Endothelial cell of umbilical vein (primary cell): ENCODE measurements at regions not wholly inside any gene's neighbourhood (a gene's known extent, or its start where the extent isn't known, plus 50 kb on each side); places are given as distances from the start of the nearest gene placed in this dataset.

Experiments
- BruUV-seq: library from RNA; stranded (reverse); fragments of 400-500 nt; replicated peaks from 2 replicates; lab custom pipeline; 2021; lab: Mats Ljungman, UMichigan
- CTCF ChIA-PET: fragments of 300-600, 350-600 bp; sonication (Branson Sonifier 250); formaldehyde crosslinking; loops from one replicate; lab custom pipeline; 2021; ENCODE audit warnings: antibody characterized with exemption, inconsistent platforms; lab: Charles Lee
- POLR2A ChIA-PET: fragments of 300-600, 350-600 bp; sonication (Branson Sonifier 250); formaldehyde crosslinking; loops from one replicate; lab custom pipeline; 2021; ENCODE audit warnings: antibody characterized with exemption, inconsistent platforms; lab: Charles Lee
- DNase-seq: peaks from one replicate; pipeline ENCODE4 v3.0.0-alpha.2; 2011; ENCODE audit warnings: low read depth, low spot score
- FAIRE-seq: peaks from 2 replicates; lab custom pipeline; 2011; peaks lifted over from hg19 to GRCh38; lab: Jason Lieb, UNC
- H2AFZ ChIP-seq: 2 replicates; pipeline ENCODE4 v1.6.0; 2012; ENCODE audit warnings: low read depth, low read length, control low read depth, inconsistent platforms
- H3K27ac ChIP-seq: 2 replicates; pipeline ENCODE4 v1.5.1; 2011; ENCODE audit warnings: low read depth, mild to moderate bottlenecking, control low read depth, low read length, moderate library complexity; ENCODE audit not compliant: insufficient read depth
- H3K27me3 ChIP-seq, 2 experiments: 2 replicates each; pipeline versions ENCODE4 v1.6.0 to v1.6.1; 2011; ENCODE audit warnings: low read length in 2 of 2, mixed read lengths in 1 of 2; ENCODE audit not compliant: control insufficient read depth in 2 of 2, insufficient read depth in 2 of 2
- H3K36me3 ChIP-seq, 2 experiments: 2 replicates in 1 of 2; 3 replicates in 1 of 2; pipeline ENCODE4 v1.5.1; 2011; ENCODE audit warnings: low read length in 2 of 2, mild to moderate bottlenecking in 1 of 2, moderate library complexity in 1 of 2; ENCODE audit not compliant: control insufficient read depth in 2 of 2, insufficient read depth in 2 of 2; ENCODE audit errors: extremely low read depth in 1 of 2
- H3K4me1 ChIP-seq: 3 replicates; pipeline ENCODE4 v1.5.1; 2011; ENCODE audit warnings: mild to moderate bottlenecking, low read length; ENCODE audit not compliant: control insufficient read depth, insufficient read depth; ENCODE audit errors: extremely low read depth
- H3K4me2 ChIP-seq: 2 replicates; pipeline ENCODE4 v1.6.1; 2011; ENCODE audit warnings: low read length, control low read depth, mixed read lengths; ENCODE audit not compliant: insufficient read depth
- H3K4me3 ChIP-seq, 3 experiments: fragments of 200-600 bp in 1 of 3; sonication (generic), shearing (Covaris generic) in 1 of 3; replicated peaks in 1 of 3; 2 replicates each; pipeline ENCODE4 v1.5.1; 2011 to 2016; ENCODE audit warnings: control low read depth in 3 of 3, low read length in 3 of 3, mild to moderate bottlenecking in 2 of 3, inconsistent platforms in 1 of 3, low read depth in 1 of 3, moderate library complexity in 1 of 3; ENCODE audit not compliant: insufficient read depth in 1 of 3
- H3K79me2 ChIP-seq: 2 replicates; pipeline ENCODE4 v1.6.0; 2012; ENCODE audit warnings: low read length, inconsistent platforms; ENCODE audit not compliant: control insufficient read depth, insufficient read depth
- H3K9ac ChIP-seq: replicated peaks from 2 replicates; pipeline ENCODE3; 2011; ENCODE audit warnings: low read length, control low read depth; ENCODE audit not compliant: insufficient read depth; ENCODE audit errors: extremely low read depth
- H3K9me1 ChIP-seq: replicated peaks from 3 replicates; pipeline ENCODE4 v1.6.0; 2011; ENCODE audit warnings: mild to moderate bottlenecking, low read length; ENCODE audit not compliant: control insufficient read depth, insufficient read depth; ENCODE audit errors: extremely low read depth
- H3K9me3 ChIP-seq: replicated peaks from 2 replicates; pipeline ENCODE4 v1.5.1; 2012; ENCODE audit warnings: low read length, inconsistent platforms; ENCODE audit not compliant: control insufficient read depth, insufficient read depth
- H4K20me1 ChIP-seq: replicated peaks from 2 replicates; pipeline ENCODE3; 2011; ENCODE audit warnings: mild to moderate bottlenecking, low read length; ENCODE audit not compliant: control insufficient read depth, insufficient read depth; ENCODE audit errors: extremely low read depth
- EZH2 ChIP-seq: IDR thresholded peaks from 2 replicates; pipeline ENCODE4 v1.6.1; 2012; ENCODE audit warnings: borderline replicate concordance, low read depth, mild to moderate bottlenecking, moderate library complexity, low read length, inconsistent platforms; ENCODE audit not compliant: severe bottlenecking
- FOS ChIP-seq: IDR thresholded peaks from 2 replicates; pipeline ENCODE4 v1.6.1; 2011; ENCODE audit warnings: mild to moderate bottlenecking, low read length, moderate library complexity, borderline replicate concordance; ENCODE audit not compliant: insufficient read depth
- GATA2 ChIP-seq: IDR thresholded peaks from 2 replicates; pipeline ENCODE4 v1.7.0; 2011; ENCODE audit warnings: low read depth, mild to moderate bottlenecking, moderate library complexity, mixed read lengths, low read length; ENCODE audit not compliant: insufficient read length, insufficient read depth
- JUN ChIP-seq: IDR thresholded peaks from 2 replicates; pipeline ENCODE4 v1.6.1; 2011; ENCODE audit warnings: borderline replicate concordance, low read depth; ENCODE audit not compliant: insufficient read length, insufficient read depth
- MAX ChIP-seq: IDR thresholded peaks from 2 replicates; pipeline ENCODE4 v1.6.1; 2011; ENCODE audit not compliant: insufficient read depth, insufficient read length
- MYC ChIP-seq: IDR thresholded peaks from one replicate; pipeline ENCODE4 v1.6.1; 2011; ENCODE audit warnings: mild to moderate bottlenecking, low read depth, low read length
- POLR2A ChIP-seq: IDR thresholded peaks from 2 replicates; pipeline ENCODE4 v1.6.1; 2012; ENCODE audit warnings: low read depth, mild to moderate bottlenecking, control low read depth, low read length
- POLR2AphosphoS5 ChIP-seq: IDR thresholded peaks from 2 replicates; pipeline ENCODE4 v1.6.1; 2012; ENCODE audit warnings: low read depth, mild to moderate bottlenecking, control low read depth, low read length, moderate library complexity; ENCODE audit not compliant: insufficient read depth
- dilution Hi-C: fragments of 300-500 bp; cut with MboI; formaldehyde crosslinking; loops from one replicate; pipeline ENCODE4 v1.15.0; 2019; ENCODE audit warnings: low sequenced_read_pairs; ENCODE audit not compliant: extremely low pct_ligation_motif_present
- intact Hi-C: fragments of 100-400 bp; cut with micrococcal nuclease; formaldehyde crosslinking; loops from one replicate; pipeline ENCODE4 v1.10.0; 2022
- TF ChIP-seq, protein P1 (sequence below), 2 donors: IDR thresholded peaks; 1 replicate in 1 of 2; 2 replicates in 1 of 2; pipeline ENCODE4 v1.5.1; 2011; ENCODE audit warnings: low read length in 2 of 2, mild to moderate bottlenecking in 2 of 2, moderate library complexity in 2 of 2, control low read depth in 1 of 2, inconsistent platforms in 1 of 2, low read depth in 1 of 2; ENCODE audit not compliant: insufficient read depth in 1 of 2; ENCODE audit errors: extremely low read depth in 1 of 2

DNA sequence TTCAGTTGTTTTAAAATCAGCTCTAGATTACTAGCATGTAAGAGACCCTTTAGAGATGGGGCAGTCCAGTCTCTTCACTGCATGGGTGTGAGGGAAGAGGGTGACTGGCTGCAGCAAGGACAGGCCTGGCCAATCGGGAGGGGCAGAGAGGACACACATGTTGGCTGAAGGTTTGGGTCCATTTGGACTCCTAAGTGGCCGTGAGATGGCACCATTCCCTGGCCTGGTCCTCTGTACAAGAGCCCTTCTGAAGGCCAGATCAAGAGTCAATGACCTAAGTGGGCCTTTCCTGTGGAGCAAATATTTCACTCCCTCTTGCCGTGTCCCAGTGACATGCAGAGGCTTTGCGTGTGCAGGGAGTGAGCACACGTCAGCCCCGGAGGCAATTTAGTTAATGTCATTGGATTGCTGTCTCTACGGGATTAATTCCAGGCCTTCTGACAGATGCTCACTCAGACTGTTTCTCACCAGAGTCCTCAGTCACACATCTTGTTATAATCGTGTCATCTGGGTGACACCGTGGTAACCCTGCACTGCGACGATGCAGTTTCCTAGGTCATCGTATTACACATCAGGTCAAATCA, 613.0 kb downstream of the NPHP4 start:
- H3K27ac ChIP-seq = no peak overlapping the region
- H3K9ac ChIP-seq = no peak overlapping the region
- H2AFZ ChIP-seq = no peak overlapping the region
- ChIA-PET CTCF (no interaction called here), POLR2A (no interaction called here)
- no peaks in the 10 kb centered on the region for H3K79me2 ChIP-seq
- no peak overlapping the region for H3K4me3 ChIP-seq
- no peaks in the 10 kb centered on the region for H3K27me3 ChIP-seq
- intact Hi-C loops (no loop called here), dilution Hi-C loops (no loop called here)
- H3K9me3 ChIP-seq = peaks cover 4% of the 10 kb centered on the region
- no peak for TF ChIP-seq JUN
- no peak for TF ChIP-seq MAX
- TF ChIP-seq, protein P1, sequence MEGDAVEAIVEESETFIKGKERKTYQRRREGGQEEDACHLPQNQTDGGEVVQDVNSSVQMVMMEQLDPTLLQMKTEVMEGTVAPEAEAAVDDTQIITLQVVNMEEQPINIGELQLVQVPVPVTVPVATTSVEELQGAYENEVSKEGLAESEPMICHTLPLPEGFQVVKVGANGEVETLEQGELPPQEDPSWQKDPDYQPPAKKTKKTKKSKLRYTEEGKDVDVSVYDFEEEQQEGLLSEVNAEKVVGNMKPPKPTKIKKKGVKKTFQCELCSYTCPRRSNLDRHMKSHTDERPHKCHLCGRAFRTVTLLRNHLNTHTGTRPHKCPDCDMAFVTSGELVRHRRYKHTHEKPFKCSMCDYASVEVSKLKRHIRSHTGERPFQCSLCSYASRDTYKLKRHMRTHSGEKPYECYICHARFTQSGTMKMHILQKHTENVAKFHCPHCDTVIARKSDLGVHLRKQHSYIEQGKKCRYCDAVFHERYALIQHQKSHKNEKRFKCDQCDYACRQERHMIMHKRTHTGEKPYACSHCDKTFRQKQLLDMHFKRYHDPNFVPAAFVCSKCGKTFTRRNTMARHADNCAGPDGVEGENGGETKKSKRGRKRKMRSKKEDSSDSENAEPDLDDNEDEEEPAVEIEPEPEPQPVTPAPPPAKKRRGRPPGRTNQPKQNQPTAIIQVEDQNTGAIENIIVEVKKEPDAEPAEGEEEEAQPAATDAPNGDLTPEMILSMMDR (IDR thresholded peaks at IDR 0.05; ENCODE audit: extremely low read depth in 1 of 2, insufficient read depth in 1 of 2, low read depth in 1 of 2, low read length in 2 of 2) = no peak
- no peak for TF ChIP-seq POLR2AphosphoS5
- TF ChIP-seq POLR2A = no peak
- TF ChIP-seq EZH2 = no peak
- TF ChIP-seq FOS = no peak
- TF ChIP-seq MYC = no peak
- TF ChIP-seq GATA2 = no peak
- BruUV-seq = no TSS peak
- no peak for DNase-seq
- H3K9me1 ChIP-seq = no peaks in the 10 kb centered on the region
- no peaks in the 10 kb centered on the region for H4K20me1 ChIP-seq
- FAIRE-seq = no peak
- no peaks in the 10 kb centered on the region for H3K4me1 ChIP-seq
- no peak overlapping the region for H3K4me2 ChIP-seq
- no peaks in the 10 kb centered on the region for H3K36me3 ChIP-seq
